SK-N-SH treated with all-trans-retinoic acid at 6 μM for 48 hours (cell line): ENCODE measurements at regions not wholly inside any gene's neighbourhood (a gene's known extent, or its start where the extent isn't known, plus 50 kb on each side); places are given as distances from the start of the nearest gene placed in this dataset.

Source experiments
- OSR1 ChIP-seq: fragments of 250-450 bp; sonication (Bioruptor Pico); IDR thresholded peaks from 2 replicates; pipeline ENCODE4 v1.8.0; 2022; ENCODE audit warnings: moderate library complexity, mild to moderate bottlenecking, inconsistent platforms
- ZFP3 ChIP-seq: fragments of 250-450 bp; sonication (Bioruptor Pico); IDR thresholded peaks from 2 replicates; pipeline ENCODE4 v1.5.0; 2020; ENCODE audit warnings: mild to moderate bottlenecking, moderate library complexity
- ZFP30 ChIP-seq: fragments of 450-650 bp; formaldehyde crosslinking; IDR thresholded peaks from 2 replicates; pipeline ENCODE4 v1.5.0; 2022; ENCODE audit warnings: mild to moderate bottlenecking, moderate library complexity
- TF ChIP-seq, protein P1 (sequence below): fragments of 250-450 bp; sonication (Bioruptor Pico); IDR thresholded peaks from 2 replicates; pipeline ENCODE4 v1.5.1; 2021; ENCODE audit warnings: mild to moderate bottlenecking, moderate library complexity

DNA sequence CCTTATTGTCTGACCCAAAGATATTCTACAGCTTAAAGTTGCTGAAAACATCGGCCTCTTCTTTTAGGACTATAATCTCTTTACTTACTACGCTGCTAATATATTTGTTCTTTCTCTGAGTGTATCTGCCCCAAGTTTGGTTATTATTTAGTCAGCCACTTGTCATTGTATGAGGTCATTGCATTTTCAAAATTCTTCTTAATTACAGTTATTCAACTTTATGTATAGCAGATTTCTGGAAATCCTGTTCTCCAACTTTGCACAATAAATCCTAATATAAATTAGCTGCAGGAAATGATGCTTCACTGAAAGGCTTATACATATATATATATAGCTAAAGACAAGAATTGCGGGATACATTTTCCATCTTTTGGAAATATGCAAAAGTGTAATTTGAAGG, 88.5 kb upstream of the HIVEP1 start:
- TF ChIP-seq, protein P1, sequence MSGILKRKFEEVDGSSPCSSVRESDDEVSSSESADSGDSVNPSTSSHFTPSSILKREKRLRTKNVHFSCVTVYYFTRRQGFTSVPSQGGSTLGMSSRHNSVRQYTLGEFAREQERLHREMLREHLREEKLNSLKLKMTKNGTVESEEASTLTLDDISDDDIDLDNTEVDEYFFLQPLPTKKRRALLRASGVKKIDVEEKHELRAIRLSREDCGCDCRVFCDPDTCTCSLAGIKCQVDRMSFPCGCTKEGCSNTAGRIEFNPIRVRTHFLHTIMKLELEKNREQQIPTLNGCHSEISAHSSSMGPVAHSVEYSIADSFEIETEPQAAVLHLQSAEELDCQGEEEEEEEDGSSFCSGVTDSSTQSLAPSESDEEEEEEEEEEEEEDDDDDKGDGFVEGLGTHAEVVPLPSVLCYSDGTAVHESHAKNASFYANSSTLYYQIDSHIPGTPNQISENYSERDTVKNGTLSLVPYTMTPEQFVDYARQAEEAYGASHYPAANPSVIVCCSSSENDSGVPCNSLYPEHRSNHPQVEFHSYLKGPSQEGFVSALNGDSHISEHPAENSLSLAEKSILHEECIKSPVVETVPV, result no peak
- TF ChIP-seq OSR1 (CRISPR knock-in tag) (no peak), ZFP3 (CRISPR knock-in tag) (no peak), ZFP30 (CRISPR knock-in tag) (no peak)
